ENCODE measurements at regions not wholly inside any gene's neighbourhood (a gene's known extent, or its start where the extent isn't known, plus 50 kb on each side); places are given as distances from the start of the nearest gene placed in this dataset.

DNA sequence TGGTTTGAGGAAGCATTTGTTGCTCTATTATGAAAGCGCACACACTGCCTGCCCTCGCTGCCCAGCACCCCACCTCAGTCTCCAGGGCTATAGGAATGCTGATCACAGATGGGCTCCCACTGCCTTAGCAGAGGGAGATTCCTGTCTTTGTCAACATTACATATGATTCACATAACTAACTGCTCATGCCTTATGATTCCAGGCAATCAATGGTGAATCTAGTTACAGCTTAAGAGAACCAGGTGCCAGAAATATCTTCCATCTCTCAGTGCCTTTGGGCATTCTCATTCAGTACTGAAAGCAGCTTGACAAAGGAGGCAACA, 458.9 kb upstream of the C9orf72 start:
- no peak for DNase-seq

DNA sequence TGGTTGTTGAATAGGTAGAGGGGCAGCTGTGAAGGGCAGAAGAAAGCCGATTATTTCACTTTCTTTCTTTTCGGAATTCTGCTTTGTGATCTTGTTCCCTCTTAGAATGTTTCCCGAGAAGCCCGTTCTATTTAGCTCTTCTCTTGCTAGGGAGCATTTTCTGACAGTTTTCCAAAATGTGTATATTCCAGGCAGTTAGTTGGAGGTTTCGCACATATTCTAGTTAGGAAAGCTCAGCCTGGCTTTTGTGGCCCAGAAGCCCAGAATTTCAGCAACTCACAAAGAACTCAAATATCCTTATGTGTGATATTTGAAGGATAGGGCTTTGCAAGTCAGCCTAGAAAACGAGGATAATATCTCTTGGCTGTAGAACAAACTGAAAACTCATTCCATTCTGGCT, 461.0 kb upstream of the C9orf72 start:
- no peak for DNase-seq

DNA sequence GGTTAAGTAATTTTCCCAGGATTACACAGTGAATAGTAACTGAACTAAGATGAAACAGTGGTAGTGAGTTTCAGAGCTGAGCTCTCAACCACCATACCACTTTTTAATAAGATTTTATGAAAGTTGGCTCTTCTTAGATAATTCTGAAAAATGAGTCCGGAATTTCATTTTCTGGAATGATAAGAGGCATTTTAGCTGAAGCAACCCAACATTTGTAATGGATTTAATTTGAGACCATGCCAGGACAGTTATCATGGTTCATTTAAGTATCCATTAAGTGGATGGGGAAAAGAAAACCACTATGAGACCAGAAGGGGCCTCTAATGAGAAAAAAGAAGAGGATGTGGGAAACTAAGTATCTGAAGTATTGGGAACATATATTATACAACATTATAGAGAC, 464.7 kb upstream of the C9orf72 start:
- DNase-seq, result no peak

DNA sequence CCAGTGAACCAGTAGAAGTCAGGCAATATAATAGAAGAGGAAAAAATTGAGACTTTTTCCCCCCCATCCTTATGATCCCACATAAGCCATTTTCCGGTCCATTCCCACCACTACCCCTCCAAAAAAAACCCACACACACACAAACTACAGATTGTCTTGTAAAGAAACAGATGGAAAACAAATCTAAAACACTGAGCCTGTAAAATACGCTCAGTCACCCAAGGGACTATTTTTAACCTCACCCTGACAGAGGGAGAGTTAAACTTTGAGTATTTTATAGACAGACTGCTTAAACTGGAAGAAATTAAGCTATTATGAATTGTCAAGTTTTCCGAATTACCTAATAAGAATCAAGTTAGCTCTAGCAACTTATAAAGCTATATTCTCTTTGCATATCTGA, 471.8 kb upstream of the C9orf72 start:
- DNase-seq, result no peak

DNA sequence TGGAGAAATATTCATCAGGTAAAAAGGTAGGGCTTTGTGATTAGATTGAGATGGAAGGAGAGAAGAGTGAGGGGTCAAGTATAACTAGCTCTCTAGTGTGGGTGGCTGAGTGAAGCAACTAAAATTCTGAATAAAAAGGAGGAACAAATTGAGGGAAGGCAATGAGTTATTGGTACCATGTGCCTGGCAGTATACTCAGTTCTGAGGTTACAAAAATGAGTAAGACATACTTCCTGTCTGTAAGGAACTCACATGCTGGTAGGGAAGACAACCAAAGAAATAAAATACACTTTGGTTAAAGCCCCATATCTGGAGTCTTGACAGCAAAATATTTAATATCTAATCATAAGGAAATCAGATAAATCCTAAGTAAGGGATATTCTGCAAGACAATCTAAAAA, 476.8 kb upstream of the C9orf72 start:
- no peak for DNase-seq

DNA sequence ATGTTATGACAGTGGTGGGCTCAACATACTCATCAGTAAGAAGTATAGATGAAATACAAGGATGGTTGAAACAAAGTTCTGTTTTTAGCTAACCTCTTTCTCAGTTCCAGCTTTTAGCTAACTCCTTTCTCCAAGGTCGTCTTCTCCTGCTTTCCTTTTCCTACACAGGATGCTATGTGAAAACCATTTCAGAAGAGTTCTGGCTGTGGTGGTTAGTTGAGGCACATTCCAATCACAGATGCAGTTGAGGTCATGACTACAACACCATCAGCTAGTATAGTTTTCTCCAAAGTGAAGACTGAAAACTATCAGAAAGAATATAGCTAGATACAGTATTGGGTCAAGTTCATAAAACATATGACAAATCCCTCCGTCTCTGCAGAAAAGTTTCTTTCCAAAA, 477.7 kb upstream of the C9orf72 start:
- DNase-seq, result no peak

DNA sequence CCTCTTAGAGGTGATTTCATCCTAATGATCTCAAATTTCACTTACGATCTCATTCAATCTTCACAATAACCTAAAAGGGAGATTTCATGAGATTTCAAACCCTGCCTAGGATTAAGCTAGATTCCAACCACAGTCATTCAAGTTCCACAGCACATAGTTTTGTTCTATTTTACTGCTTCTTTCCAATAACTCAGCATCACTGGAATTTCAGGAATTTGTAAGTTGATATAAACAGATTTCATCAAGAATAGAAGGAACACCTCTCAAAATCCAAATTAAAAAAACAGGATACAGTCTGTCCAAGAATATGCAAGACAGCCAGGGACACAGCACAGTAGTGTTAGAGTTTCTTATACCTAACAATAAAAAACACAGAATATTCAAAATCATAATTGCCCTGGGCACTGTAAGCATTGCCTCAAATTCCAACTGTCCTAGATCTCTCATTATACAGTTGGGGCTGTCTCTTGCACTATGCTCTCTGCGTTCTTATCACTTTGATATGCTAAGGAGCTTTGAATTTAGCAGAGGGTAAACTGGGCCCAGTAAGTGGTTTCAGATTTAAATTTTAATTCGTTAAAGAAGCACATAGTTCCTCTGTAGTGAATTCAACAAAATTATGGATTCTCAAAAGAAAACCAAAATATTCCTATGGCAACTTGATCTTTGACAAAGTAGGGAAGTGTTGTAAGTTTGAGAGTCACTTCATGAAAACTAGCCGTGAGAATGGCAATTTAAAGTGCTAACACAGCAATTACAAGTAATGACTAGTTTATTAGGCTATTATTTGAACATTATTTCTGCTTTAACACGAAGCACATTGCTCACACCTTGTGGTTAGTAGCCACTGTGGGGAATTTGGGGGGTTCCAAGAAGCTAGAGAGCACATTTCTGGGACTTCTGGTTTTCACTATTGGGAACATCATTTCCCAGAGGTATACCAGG, 478.6 kb upstream of the C9orf72 start:
- no peak for DNase-seq

DNA sequence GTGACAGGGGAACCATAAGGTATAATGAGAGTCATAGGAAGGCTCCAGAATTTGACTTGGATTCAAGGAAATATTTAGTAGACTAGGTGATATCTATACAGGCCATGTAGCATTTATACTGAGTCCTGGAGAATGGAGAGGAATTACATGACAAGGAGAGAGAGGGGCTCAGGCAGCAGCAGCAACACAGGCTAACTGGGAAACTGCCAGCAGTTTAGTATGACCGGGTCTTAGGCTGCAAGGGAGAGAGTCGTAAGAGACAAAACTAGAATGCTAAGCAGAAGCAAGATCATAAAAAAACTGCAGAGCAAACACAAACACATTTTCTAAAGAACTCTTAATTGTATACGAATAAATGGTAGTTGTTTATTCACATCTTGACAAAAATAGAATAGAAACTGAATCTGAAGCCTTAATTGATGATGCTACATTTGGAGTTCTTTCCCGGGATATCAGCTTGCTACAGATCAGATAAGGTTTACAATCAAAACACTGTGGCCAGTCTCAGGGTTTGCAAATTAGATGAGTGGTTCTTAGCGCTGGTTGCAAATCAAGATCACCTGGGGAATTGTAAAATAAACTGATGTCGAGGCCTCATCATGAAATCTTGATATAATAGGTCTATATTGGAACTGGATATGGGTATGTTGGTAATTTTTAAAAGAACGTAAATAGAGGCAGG, 480.0 kb upstream of the C9orf72 start:
- no peak for DNase-seq

DNA sequence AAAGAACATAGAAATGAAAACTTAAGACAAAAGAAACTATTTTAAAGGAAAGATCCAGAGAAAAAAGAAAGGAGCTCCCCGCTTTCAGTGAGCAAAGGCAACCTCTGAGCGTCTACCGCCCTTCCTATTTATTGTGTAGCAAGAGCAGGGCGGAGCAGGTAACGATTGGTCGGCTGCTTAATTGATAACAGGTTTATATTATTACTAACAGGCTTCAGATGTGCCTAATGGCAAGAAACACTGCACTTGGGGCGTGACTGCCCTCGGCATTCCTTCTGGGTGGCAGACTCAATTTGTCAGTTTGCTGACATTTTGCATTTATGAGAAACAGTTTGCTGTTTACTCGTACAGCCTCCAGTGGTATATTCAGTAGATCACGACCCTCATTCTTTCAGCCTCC, 482.7 kb upstream of the C9orf72 start:
- no peak for DNase-seq

DNA sequence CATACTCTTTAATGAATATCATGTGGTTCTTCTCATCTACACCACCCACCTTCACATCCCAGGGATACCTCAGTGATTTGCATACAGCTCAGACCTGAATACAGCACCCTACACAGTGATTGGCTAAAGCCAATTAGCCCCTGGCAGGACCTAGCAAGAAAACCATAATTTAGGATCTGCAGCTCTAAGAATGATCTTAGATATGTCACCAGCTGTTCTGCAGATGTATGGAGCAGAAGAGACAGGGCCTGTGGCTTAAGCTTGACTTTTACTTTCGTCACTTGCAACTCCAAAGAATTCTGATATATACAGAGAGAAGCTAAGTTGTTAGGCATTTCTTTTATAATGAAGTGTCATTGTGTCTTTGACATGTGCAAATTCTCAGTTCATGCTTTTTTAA, 483.2 kb upstream of the C9orf72 start:
- no peak for DNase-seq

DNA sequence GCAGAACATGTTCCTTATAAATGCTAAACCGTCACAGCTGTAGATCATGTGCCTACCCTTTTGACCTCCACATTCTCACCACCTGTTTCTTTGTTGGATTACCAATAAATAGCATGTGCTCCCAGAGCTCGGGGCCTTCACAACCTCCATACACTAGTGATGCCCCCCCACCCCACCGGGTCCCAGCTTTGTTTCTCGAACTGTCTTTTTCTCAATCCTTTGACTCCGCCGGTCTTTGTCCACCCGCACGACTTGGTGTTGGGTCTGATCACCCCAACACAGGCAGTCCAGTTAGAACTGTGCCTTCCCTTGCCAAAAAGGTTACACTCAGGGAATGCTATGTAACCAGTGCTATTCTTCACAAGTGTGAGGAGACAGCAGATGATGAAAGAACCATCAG, 485.9 kb upstream of the C9orf72 start:
- no peak for DNase-seq

DNA sequence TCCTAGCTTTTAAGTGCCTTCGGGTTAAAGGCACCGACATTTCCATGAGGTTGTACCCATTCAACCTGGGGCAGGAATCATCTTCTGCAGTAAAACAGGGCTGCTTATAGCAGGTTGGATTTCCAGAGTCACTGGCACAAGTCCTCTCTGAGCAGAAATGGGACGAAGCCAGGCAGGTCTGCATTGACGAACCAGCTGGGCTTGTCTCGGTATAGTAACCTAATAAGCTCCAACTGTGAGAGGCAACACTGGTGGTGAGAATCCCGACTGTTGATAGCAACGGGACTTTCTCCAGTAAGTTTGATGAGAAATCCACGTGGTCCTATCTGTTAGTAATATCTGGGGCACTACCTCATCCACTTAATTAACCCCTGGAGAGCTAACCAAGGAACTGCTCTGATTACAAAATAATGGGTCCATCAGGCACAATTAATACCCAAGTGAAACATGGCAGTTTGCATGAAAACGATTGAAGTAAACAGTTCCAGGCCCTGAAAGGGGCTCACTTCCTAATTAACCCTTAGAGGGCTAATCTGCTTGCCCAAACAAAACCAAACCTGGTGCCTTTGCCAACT, 491.0 kb upstream of the C9orf72 start:
- DNase-seq, result no peak

DNA sequence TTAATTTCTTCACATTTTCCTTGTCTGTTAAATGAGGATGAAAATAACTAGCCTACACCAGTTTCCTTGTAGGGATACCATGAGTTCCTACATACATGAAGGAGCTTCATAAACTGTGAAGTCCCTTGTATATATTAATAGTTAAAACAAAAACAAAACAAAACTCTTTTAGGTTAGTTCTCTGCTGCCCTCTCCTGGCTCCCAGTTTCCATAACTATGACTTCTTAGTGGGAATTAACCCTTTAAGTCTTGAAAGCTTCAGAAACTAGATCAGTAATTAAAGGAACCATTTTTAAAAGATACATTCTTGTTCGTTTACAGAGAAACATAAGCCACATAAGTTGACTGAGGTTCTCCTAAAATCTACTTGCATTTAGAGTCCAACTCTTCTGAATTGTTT, 500.0 kb upstream of the C9orf72 start:
- peak; percentile 73 for DNase-seq

DNA sequence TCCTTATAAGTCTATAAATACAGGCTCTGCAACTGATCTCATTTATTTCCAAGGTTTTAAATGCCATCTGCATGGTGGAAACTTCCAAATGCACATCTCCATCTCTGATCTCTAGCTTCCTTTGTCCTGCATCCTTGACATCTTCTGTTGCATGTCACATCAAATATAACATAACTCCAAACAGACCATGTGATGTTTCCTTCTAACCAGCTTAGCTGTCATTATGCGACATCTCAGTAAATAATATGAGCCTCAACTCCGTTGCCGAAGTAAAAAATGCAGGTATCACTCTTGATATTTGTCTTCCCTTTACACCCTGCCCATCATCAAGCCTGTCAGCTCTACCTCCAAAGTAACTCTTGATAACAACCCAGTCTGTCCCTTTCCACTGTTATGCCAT, 506.4 kb upstream of the C9orf72 start:
- no peak for DNase-seq

DNA sequence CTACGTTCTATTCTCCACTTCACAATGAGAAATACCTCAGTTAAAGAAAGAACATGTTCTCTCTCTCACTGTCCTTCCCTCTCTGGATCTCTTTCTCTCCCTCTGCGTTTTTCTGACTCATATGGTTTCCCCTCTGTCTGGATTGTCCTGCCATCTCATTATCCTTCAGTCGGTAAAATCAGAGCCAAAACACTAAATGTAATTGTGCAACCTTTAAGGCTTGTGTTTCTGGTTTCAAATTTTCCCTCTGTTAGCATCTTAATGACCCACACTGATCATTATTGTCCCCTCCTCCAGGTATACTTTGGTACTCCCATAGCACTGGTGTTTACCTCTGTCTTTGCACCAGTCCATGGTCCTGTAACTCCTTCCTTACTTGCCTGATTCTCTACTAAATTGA, 509.4 kb upstream of the C9orf72 start:
- DNase-seq, result no peak

DNA sequence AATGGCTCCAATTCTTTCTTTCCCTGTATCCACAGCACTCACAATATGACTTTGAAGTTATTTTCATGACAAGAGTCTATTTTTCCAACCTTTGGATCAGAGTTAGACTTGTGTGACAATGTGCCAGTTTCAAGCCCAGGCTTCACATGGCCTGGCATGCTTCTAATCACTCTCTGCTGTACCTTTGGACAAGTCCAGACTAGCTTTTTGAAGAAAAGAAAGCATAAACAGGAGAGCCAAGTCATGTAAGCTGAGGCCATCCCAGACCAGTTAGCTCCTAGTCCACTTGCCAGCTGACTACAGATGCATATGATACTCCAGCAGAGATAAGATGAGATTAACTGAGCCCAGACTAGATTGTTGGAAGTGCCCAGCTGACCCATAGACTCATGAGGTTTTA, 513.6 kb upstream of the C9orf72 start:
- DNase-seq, result no peak

DNA sequence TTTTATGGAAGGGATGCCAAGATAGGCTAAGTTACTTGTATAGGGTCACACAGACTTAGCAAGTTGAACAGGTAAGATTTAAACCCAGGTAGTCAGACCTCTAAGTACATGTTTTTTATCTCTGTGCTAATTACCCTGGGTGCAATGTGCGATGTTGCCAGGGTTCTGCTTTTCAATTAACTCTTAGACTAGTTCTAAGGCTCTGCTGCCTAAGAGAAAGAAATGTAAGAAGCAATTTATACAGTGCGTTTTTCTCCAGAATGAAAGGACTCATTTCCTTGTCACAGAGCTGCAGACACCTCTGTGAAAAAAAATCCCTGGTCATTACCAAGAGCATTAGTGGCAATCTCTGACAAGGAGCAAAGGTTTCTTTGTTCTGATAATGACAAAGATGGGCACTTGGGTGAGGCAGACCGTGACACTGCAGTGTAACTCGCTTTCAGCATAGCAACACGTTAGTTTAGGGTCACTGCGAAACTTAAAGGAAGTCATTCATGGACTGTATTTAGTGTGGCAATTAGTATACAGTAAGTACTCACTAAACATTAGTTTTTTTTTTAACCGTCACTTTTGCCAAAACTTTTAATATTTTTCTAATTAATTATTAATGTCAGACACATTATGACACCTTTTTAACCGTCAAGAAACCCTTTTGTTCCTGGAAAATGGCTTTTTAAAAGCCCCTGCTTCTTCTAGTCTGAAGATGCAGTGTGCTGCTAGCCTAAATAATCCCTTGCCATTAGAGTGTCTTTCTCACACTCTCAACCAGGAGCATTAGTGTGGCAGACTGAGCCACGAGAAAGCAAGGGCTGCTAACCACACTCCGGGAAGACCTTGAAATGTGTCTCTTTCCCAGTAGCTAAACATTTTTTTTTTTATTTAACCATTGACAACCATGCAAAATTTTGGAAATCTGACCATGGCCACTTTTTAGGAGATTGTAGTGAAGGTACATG, 520.0 kb upstream of the C9orf72 start:
- peak; percentile 13 for DNase-seq

DNA sequence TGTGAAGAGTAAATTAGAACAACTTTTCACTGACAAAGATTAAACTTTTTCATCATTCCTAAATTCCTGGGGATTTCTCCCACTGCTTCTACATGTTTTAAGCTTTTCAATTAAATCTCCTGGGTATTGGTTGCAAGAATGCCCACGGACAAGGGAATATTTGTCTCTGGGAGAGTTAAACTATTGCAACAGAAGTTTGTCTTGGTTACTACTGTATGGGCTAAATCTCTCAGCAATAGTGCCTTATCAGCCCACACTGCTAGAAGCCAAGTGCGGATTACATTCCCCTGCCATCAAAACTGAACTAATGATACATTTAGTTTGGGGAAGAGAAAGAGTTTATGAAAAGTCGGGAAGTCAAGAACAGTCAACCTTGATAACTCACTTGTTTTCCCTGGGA, 528.2 kb upstream of the C9orf72 start:
- DNase-seq, result no peak

DNA sequence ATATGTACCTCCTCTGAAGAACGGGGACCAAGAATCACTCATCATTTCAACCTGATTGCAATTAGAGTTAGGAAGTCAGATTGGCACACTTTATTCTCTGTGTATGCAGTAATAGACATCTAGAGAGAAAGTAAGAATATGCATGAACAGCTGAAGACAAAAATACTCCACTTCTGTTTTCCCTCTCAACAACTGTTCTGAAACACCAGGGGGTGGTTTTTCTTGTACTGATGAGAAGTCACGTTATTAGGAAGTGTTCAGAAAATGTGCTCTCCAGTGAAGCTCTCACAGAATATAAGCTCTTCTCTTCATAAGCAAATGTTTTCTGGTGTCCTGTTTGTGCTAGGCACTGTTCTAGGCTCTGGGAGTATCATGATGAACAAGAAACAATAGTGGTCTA, 531.7 kb upstream of the C9orf72 start:
- no peak for DNase-seq

DNA sequence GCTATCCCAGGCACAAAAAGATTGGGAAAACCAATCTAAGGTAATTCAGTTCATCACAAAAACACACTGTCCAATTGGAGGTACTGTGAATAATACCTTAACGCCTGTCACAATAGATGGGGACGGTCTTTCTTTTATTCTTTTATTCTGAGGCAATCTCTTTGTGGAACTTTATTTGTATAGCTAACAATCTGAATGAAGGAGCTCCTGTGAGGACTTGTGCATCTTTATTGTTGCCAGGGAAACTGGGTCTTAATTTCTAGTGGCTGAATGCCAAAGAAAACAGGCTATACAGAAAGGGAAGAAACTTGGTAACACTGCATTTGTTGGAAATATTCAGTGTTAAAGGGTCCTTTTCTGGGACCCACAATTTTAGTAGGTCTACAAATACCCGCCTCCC, 546.9 kb upstream of the C9orf72 start:
- peak; percentile 33 for DNase-seq

DNA sequence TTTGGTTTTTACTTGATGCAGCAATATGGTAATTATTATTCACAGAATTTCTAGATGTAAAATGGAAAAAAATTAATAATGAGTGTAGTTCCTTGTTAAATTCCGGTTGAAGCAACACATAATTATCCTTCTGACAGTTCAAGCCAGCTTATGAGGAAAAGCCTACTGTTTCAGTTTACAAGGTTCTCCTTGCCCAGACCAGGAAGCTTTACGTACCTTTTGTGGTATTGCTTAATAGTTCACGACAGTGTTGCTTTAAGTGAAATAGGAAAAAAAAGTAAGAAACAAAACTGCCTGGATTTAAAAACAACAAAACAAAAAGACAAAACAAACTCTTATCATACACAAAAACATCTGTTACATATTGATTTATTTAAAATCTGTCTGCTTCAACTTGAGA, 547.3 kb upstream of the C9orf72 start:
- no peak for DNase-seq

DNA sequence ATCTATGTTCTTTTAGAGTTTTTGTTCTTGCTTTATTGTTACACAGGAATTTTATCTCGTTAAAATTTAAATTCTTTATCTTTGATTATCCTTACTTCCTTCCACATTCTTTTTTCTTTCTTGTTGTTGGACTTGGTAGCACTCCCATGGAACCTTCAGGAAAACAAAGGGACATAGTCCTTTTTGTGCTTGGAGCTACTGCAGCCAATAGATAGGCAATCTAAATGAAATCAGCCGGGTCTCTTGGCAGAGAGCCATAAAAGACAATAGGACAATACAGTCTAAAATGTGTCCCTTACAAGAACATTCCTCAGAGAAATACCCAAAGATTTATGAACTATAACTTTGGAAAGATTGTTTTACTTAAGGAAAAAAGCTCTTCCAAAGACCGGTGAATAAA, 548.1 kb upstream of the C9orf72 start:
- DNase-seq, result no peak

DNA sequence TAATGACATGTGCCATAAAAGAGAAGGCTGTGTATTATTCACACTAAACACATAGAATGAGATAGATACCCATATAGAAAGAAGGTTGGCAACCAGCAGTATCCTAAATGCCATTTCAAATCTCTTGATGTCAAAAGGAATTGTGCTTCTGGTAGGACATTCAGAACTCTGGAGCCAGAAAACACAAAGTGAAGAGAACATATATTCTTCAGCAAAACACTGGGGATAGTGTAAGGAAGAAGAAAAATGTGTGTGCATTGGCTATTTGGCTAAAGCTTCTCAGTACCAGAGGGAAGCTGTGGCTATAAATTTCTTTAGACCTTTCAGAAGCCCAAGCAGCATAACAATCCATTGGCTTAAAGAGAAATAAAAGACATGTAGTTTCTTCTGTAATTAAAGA, 551.6 kb upstream of the C9orf72 start:
- no peak for DNase-seq
